Liver (tissue), 8 donors: ENCODE measurements at regions not wholly inside any gene's neighbourhood (a gene's known extent, or its start where the extent isn't known, plus 50 kb on each side); places are given as distances from the start of the nearest gene placed in this dataset.

Source experiments
- DNase-seq: peaks from one replicate; pipeline ENCODE4 v3.0.0-alpha.2; 2017; ENCODE audit warnings: low spot score
- H3K27ac ChIP-seq, 2 donors: one replicate each; pipeline ENCODE4 v1.7.0; 2013; ENCODE audit warnings: inconsistent platforms in 2 of 2, low read length in 2 of 2, control low read depth in 1 of 2, low read depth in 1 of 2, mild to moderate bottlenecking in 1 of 2
- H3K27me3 ChIP-seq, 4 donors: one replicate each; pipeline versions ENCODE4 v1.6.1 to v1.7.0; 2013; ENCODE audit warnings: low read length in 3 of 4, inconsistent platforms in 1 of 4, mild to moderate bottlenecking in 1 of 4, moderate library complexity in 1 of 4; ENCODE audit not compliant: control insufficient read depth in 4 of 4, insufficient read depth in 4 of 4
- H3K36me3 ChIP-seq, 4 donors: one replicate each; pipeline versions ENCODE4 v1.6.1 to v1.7.0; 2013; ENCODE audit warnings: low read length in 3 of 4, mild to moderate bottlenecking in 3 of 4, low read depth in 1 of 4, moderate library complexity in 1 of 4; ENCODE audit not compliant: control insufficient read depth in 4 of 4, insufficient read depth in 3 of 4
- H3K4me1 ChIP-seq, 4 donors: one replicate each; pipeline versions ENCODE4 v1.6.1 to v1.7.0; 2013; ENCODE audit warnings: low read length in 3 of 4, mild to moderate bottlenecking in 3 of 4, moderate library complexity in 1 of 4; ENCODE audit not compliant: control insufficient read depth in 4 of 4, insufficient read depth in 4 of 4
- H3K4me3 ChIP-seq, 3 donors: one replicate each; pipeline versions ENCODE4 v1.6.1 to v1.7.0; 2013; ENCODE audit warnings: low read length in 3 of 3, control low read depth in 1 of 3, low read depth in 1 of 3, mild to moderate bottlenecking in 1 of 3
- H3K9ac ChIP-seq, 2 donors: one replicate each; pipeline ENCODE4 v1.7.0; 2013; ENCODE audit warnings: low read length in 2 of 2, mild to moderate bottlenecking in 2 of 2, moderate library complexity in 2 of 2, control low read depth in 1 of 2, low read depth in 1 of 2
- H3K9me3 ChIP-seq, 4 donors: one replicate each; pipeline versions ENCODE4 v1.6.1 to v1.7.0; 2013; ENCODE audit warnings: low read length in 3 of 4; ENCODE audit not compliant: control insufficient read depth in 4 of 4
- ATF3 ChIP-seq: IDR thresholded peaks from 2 replicates; pipeline ENCODE4 v1.6.1; 2016; ENCODE audit warnings: antibody characterized with exemption
- CTCF ChIP-seq: fragments of 150-350 bp; IDR thresholded peaks from 2 replicates; pipeline ENCODE4 v1.5.1; 2017; ENCODE audit warnings: improper control_type of control experiment, low read depth, low read length; ENCODE audit not compliant: missing input control
- FOXA2 ChIP-seq: IDR thresholded peaks from 2 replicates; pipeline ENCODE4 v1.6.1; 2016; ENCODE audit warnings: antibody characterized with exemption
- GABPA ChIP-seq, 2 donors: IDR thresholded peaks in 1 of 2; conservative IDR thresholded peaks in 1 of 2; 2 replicates each; pipeline ENCODE4 v1.6.1; 2016; ENCODE audit warnings: antibody characterized with exemption in 2 of 2, mild to moderate bottlenecking in 1 of 2, moderate library complexity in 1 of 2
- HNF4A ChIP-seq, 2 donors: conservative IDR thresholded peaks; 2 replicates each; pipeline ENCODE4 v1.6.1; 2016; ENCODE audit warnings: antibody characterized with exemption in 2 of 2, mild to moderate bottlenecking in 2 of 2
- HNF4G ChIP-seq: IDR thresholded peaks from 2 replicates; pipeline ENCODE4 v1.6.1; 2016; ENCODE audit warnings: antibody characterized with exemption
- JUND ChIP-seq, 2 donors: IDR thresholded peaks; 2 replicates each; pipeline ENCODE4 v1.6.1; 2016; ENCODE audit warnings: antibody characterized with exemption in 2 of 2
- MAX ChIP-seq: IDR thresholded peaks from 2 replicates; pipeline ENCODE4 v1.6.1; 2016; ENCODE audit warnings: antibody characterized with exemption
- NR2F2 ChIP-seq: IDR thresholded peaks from 2 replicates; pipeline ENCODE4 v1.6.1; 2016; ENCODE audit warnings: antibody characterized with exemption
- RAD21 ChIP-seq, 2 donors: IDR thresholded peaks; 2 replicates each; pipeline ENCODE4 v1.6.1; 2016; ENCODE audit warnings: antibody characterized with exemption in 2 of 2, mild to moderate bottlenecking in 2 of 2
- REST ChIP-seq: IDR thresholded peaks from 2 replicates; pipeline ENCODE4 v1.6.1; 2016; ENCODE audit warnings: antibody characterized with exemption, mild to moderate bottlenecking
- SP1 ChIP-seq: IDR thresholded peaks from 2 replicates; pipeline ENCODE4 v1.6.1; 2018; ENCODE audit warnings: antibody characterized with exemption, mild to moderate bottlenecking
- TAF1 ChIP-seq: conservative IDR thresholded peaks from 2 replicates; pipeline ENCODE4 v1.6.1; 2016; ENCODE audit warnings: antibody characterized with exemption, mild to moderate bottlenecking
- YY1 ChIP-seq: IDR thresholded peaks from 2 replicates; pipeline ENCODE4 v1.6.1; 2016; ENCODE audit warnings: antibody characterized with exemption, mild to moderate bottlenecking
- ZBTB33 ChIP-seq: IDR thresholded peaks from 2 replicates; pipeline ENCODE4 v1.6.1; 2016; ENCODE audit warnings: antibody characterized with exemption
- WGBS: extraction: QIAGEN DNeasy Blood & Tissue Kit; methylation state at CpG from one replicate; pipeline ENCODE4 v1.1.7; 2013; 5-methylcytosine and 5-hydroxymethylcytosine counted together
- donor health status: healthy.
- donor health status: healthy.
- donor health status: healthy.
- donor health status: healthy.
- donor health status: healthy.

GRCh38 chr5:27315363-27316270 lies 277.2 kb upstream of the CDH9 start:
- no peak overlapping the region for H3K9ac ChIP-seq
- H3K27ac ChIP-seq: no peak overlapping the region
- WGBS: 48% methylated on average over 7 of the region's 7 CpGs

More at GRCh38 chr5:27315363-27316270, 277.2 kb upstream of the CDH9 start:
- no peak for TF ChIP-seq FOXA2
- TF ChIP-seq NR2F2: no peak
- TF ChIP-seq SP1: no peak
- TF ChIP-seq HNF4G: no peak
- TF ChIP-seq JUND (IDR thresholded peaks at IDR 0.05): no peak
- TF ChIP-seq CTCF: no peak
- no peak for TF ChIP-seq ATF3
- TF ChIP-seq TAF1: no peak
- no peak for TF ChIP-seq YY1
- no peak for TF ChIP-seq HNF4A (conservative IDR thresholded peaks at IDR 0.05)
- no peak for TF ChIP-seq ZBTB33
- TF ChIP-seq RAD21 (IDR thresholded peaks at IDR 0.05): no peak
- no peak for TF ChIP-seq MAX
- TF ChIP-seq REST: no peak
- no peak for TF ChIP-seq GABPA (IDR thresholded peaks at IDR 0.05 in 1 of 2, conservative IDR thresholded peaks at IDR 0.05 in 1 of 2)
- no peaks in the 10 kb centered on the region for H3K4me1 ChIP-seq
- no peak overlapping the region for H3K4me3 ChIP-seq
- DNase-seq: no peak
- H3K27me3 ChIP-seq: no peaks in the 10 kb centered on the region
- no peaks in the 10 kb centered on the region for H3K36me3 ChIP-seq
- H3K9me3 ChIP-seq: no peaks in the 10 kb centered on the region
